Gastrocnemius medialis (tissue), 4 donors: ENCODE measurements at regions not wholly inside any gene's neighbourhood (a gene's known extent, or its start where the extent isn't known, plus 50 kb on each side); places are given as distances from the start of the nearest gene placed in this dataset.

Experiments used
- ATAC-seq, 2 donors: fragments of 150-250 bp; one replicate each; pipeline ENCODE4 v1.9.1; 2016
- DNase-seq, 2 donors: peaks; one replicate each; pipeline ENCODE4 v3.0.0-alpha.2; 2019
- H3K27ac ChIP-seq, 4 donors: fragments of 200-600 bp; sonication (generic); 1 replicate in 1 of 4; 2 replicates in 3 of 4; pipeline ENCODE4 v1.5.1; 2016 to 2018; ENCODE audit warnings: mild to moderate bottlenecking in 2 of 4, moderate library complexity in 1 of 4
- H3K27me3 ChIP-seq, 3 donors: fragments of 200-600 bp; sonication (generic) in 2 of 3; 1 replicate in 1 of 3; 2 replicates in 2 of 3; pipeline versions ENCODE4 v1.5.1 to v1.6.0; 2016 to 2019; ENCODE audit warnings: mild to moderate bottlenecking in 1 of 3, moderate library complexity in 1 of 3
- H3K36me3 ChIP-seq, 2 donors: fragments of 200-600 bp; sonication (generic) in 1 of 2; one replicate each; pipeline ENCODE4 v1.5.1; 2017 to 2018
- H3K4me1 ChIP-seq, 2 donors: fragments of 200-600 bp; sonication (generic) in 1 of 2; one replicate each; pipeline ENCODE4 v1.5.1; 2016 to 2017; ENCODE audit warnings: mild to moderate bottlenecking in 2 of 2
- H3K4me3 ChIP-seq, 4 donors: fragments of 200-600 bp; sonication (generic) in 3 of 4; 1 replicate in 1 of 4; 2 replicates in 3 of 4; pipeline ENCODE4 v1.5.1; 2016 to 2019; ENCODE audit warnings: mild to moderate bottlenecking in 2 of 4
- H3K9me3 ChIP-seq, 3 donors: fragments of 200-600 bp; sonication (generic) in 2 of 3; 1 replicate in 1 of 3; 2 replicates in 2 of 3; pipeline ENCODE4 v1.5.1; 2016 to 2019
- CTCF ChIP-seq, 5 experiments: fragments of 450-650 bp in 3 of 5; fragments of 200-600 bp in 2 of 5; sonication (generic) in 2 of 5; IDR thresholded peaks in 4 of 5; conservative IDR thresholded peaks in 1 of 5; 1 replicate in 4 of 5; 2 replicates in 1 of 5; pipeline ENCODE4 v1.5.1; 2016 to 2019; ENCODE audit warnings: antibody characterized with exemption in 5 of 5, mild to moderate bottlenecking in 3 of 5, moderate library complexity in 3 of 5
- POLR2A ChIP-seq, 2 donors: fragments of 450-650 bp; IDR thresholded peaks; one replicate each; pipeline ENCODE4 v1.6.1; 2017; ENCODE audit warnings: antibody characterized with exemption in 2 of 2, mild to moderate bottlenecking in 2 of 2, moderate library complexity in 2 of 2
- in situ Hi-C, 4 donors: fragments of 200-750 bp; cut with MboI; loops; one replicate each; pipeline versions ENCODE4 v1.15.0 to v1.8.0; 2017; ENCODE audit warnings: low sequenced_read_pairs in 4 of 4
- intact Hi-C: fragments of 100-400 bp; cut with DNase I; formaldehyde crosslinking; loops from one replicate; pipeline ENCODE4 v1.15.1; 2023; ENCODE audit warnings: low total_unique reads

- DNase-seq (no peak), ATAC-seq (no peak)
- H3K27ac ChIP-seq, result no peak overlapping the region
- in situ Hi-C loops (no loop called here), intact Hi-C loops (no loop called here)
- H3K36me3 ChIP-seq, result no peaks in the 10 kb centered on the region
- peaks cover 0 to 6% (median 4%) of the 10 kb centered on the region in 3 donors for H3K27me3 ChIP-seq
- no peaks in the 10 kb centered on the region for H3K9me3 ChIP-seq
- no peak for TF ChIP-seq CTCF (IDR thresholded peaks at IDR 0.05 in 4 of 5, conservative IDR thresholded peaks at IDR 0.05 in 1 of 5)
- TF ChIP-seq POLR2A (IDR thresholded peaks at IDR 0.05), result no peak
- no peaks in the 10 kb centered on the region for H3K4me1 ChIP-seq
- no peak overlapping the region for H3K4me3 ChIP-seq
These were observed 118.5 kb downstream of the PHETA1 start for GRCh38 chr12:111250251-111250881.

- in situ Hi-C loops (no loop called here), intact Hi-C loops (no loop called here)
- Histone ChIP-seq H3K4me3 (no peak overlapping the region), H3K9me3 (no peaks in the 10 kb centered on the region), H3K27ac (no peak overlapping the region), H3K27me3 (peaks cover 0 to 6% (median 4%) of the 10 kb centered on the region in 3 donors), H3K36me3 (no peaks in the 10 kb centered on the region), H3K4me1 (no peaks in the 10 kb centered on the region)
- DNase-seq (no peak), ATAC-seq (no peak)
- TF ChIP-seq CTCF (IDR thresholded peaks at IDR 0.05 in 4 of 5, conservative IDR thresholded peaks at IDR 0.05 in 1 of 5), result no peak
- TF ChIP-seq POLR2A (IDR thresholded peaks at IDR 0.05), result no peak
These were observed 119.1 kb downstream of the PHETA1 start for GRCh38 chr12:111249757-111250156.

- Histone ChIP-seq H3K27me3 (peaks cover 0 to 4% (median 0%) of the 10 kb centered on the region in 3 donors), H3K9me3 (no peaks in the 10 kb centered on the region), H3K36me3 (no peaks in the 10 kb centered on the region), H3K27ac (no peak overlapping the region), H3K4me1 (no peaks in the 10 kb centered on the region), H3K4me3 (no peak overlapping the region)
- ATAC-seq (no peak), DNase-seq (no peak)
- intact Hi-C loops (no loop called here), in situ Hi-C loops (no loop called here)
- TF ChIP-seq POLR2A (IDR thresholded peaks at IDR 0.05) (no peak), CTCF (IDR thresholded peaks at IDR 0.05 in 4 of 5, conservative IDR thresholded peaks at IDR 0.05 in 1 of 5) (no peak)
These were observed 119.9 kb downstream of the PHETA1 start for GRCh38 chr12:111249018-111249370.

GRCh38 chr12:111248236-111249017, 120.5 kb downstream of the PHETA1 start:
- Histone ChIP-seq H3K4me3 (no peak overlapping the region), H3K9me3 (no peaks in the 10 kb centered on the region), H3K36me3 (no peaks in the 10 kb centered on the region), H3K27me3 (peaks cover 0 to 4% (median 0%) of the 10 kb centered on the region in 3 donors), H3K27ac (no peak overlapping the region), H3K4me1 (no peaks in the 10 kb centered on the region)
- no peak for DNase-seq
- no peak for ATAC-seq
- TF ChIP-seq POLR2A (IDR thresholded peaks at IDR 0.05) (no peak), CTCF (IDR thresholded peaks at IDR 0.05 in 4 of 5, conservative IDR thresholded peaks at IDR 0.05 in 1 of 5) (no peak)
- in situ Hi-C loops (no loop called here), intact Hi-C loops (no loop called here)
